ENCODE measurements at regions not wholly inside any gene's neighbourhood (a gene's known extent, or its start where the extent isn't known, plus 50 kb on each side); places are given as distances from the start of the nearest gene placed in this dataset.

DNA sequence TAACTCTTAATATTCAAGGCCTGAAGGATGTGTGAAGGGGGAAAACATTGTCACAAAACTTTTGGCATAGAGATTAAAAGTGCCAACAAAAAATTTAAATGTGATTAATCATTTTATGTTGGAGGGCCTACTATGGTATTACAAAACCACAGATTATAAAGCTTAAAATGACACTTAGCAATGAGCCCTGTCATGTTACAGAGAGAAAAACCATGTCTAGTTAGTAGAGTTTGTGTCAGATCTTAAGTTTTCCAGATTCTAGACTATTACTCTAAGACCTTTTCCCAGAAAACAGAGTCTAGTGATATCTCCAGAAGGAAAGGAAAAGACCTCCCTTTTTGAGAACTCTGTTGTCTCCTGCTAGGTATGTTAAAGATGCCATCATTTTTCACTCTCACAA, 239.1 kb upstream of the DKK2 start:
- Histone ChIP-seq H3K27me3 (replicated peaks; ENCODE audit: insufficient read depth, low read depth, low read length, poor library complexity) (no peaks in the 10 kb centered on the region), H3K27ac (ENCODE audit: low read depth, low read length, poor library complexity, severe bottlenecking) (no peak overlapping the region), H3K4me3 (ENCODE audit: low read depth, low read length, poor library complexity, severe bottlenecking) (no peak overlapping the region), H3K9me3 (ENCODE audit: low read depth, low read length, poor library complexity, severe bottlenecking) (no peaks in the 10 kb centered on the region), H3K36me3 (ENCODE audit: insufficient read depth, low read length, poor library complexity, severe bottlenecking) (no peaks in the 10 kb centered on the region), H3K4me1 (ENCODE audit: insufficient read depth, low read length, poor library complexity, severe bottlenecking) (peaks cover 11% of the 10 kb centered on the region)
- intact Hi-C loops (cut with micrococcal nuclease; ENCODE audit: unreplicated experiment) = no loop called here
- DNase-seq (ENCODE audit: low spot score) = no peak
- BruUV-seq (replicated peaks) = no TSS peak
- CTCF ChIA-PET = no interaction called here
- POLR2A ChIA-PET (ENCODE audit: low non-redundant PET) = interaction anchor here (0.6 kb wide), 1 partner anchor 29 kb away, joined by 3 read pairs; no protein-coding TSS in a partner anchor
- TF ChIP-seq EZH2 (IDR thresholded peaks at IDR 0.05; ENCODE audit: borderline replicate concordance, low read depth, low read length, poor library complexity, severe bottlenecking) = no peak
- TF ChIP-seq, protein P1, sequence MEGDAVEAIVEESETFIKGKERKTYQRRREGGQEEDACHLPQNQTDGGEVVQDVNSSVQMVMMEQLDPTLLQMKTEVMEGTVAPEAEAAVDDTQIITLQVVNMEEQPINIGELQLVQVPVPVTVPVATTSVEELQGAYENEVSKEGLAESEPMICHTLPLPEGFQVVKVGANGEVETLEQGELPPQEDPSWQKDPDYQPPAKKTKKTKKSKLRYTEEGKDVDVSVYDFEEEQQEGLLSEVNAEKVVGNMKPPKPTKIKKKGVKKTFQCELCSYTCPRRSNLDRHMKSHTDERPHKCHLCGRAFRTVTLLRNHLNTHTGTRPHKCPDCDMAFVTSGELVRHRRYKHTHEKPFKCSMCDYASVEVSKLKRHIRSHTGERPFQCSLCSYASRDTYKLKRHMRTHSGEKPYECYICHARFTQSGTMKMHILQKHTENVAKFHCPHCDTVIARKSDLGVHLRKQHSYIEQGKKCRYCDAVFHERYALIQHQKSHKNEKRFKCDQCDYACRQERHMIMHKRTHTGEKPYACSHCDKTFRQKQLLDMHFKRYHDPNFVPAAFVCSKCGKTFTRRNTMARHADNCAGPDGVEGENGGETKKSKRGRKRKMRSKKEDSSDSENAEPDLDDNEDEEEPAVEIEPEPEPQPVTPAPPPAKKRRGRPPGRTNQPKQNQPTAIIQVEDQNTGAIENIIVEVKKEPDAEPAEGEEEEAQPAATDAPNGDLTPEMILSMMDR (conservative IDR thresholded peaks at IDR 0.05; ENCODE audit: low read depth, low read length) = no peak

DNA sequence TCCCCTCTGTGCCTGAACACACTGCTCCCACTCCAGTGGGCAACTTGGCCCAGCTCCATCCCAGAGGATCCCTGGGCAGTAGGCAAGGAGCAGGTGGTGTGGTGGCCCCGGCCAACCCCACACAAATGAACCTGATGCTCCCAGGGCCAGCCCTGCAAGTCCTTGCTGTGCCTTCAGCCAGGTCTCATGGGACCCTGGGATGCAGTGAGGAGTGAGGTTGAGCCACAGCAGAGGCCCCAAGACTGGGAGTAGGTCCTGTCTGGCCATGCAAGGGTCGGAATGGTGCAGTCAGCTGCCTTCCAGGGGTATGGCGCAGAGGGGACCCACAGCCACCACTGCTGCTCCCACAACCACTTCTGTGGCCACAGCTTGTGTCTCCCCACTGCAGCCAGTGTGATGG, 234.5 kb upstream of the DKK2 start:
- POLR2A ChIA-PET (ENCODE audit: low non-redundant PET) = no interaction called here
- CTCF ChIA-PET = no interaction called here
- TF ChIP-seq, protein P1 (conservative IDR thresholded peaks at IDR 0.05; ENCODE audit: low read depth, low read length) = no peak
- no peak for TF ChIP-seq EZH2 (IDR thresholded peaks at IDR 0.05; ENCODE audit: borderline replicate concordance, low read depth, low read length, poor library complexity, severe bottlenecking)
- intact Hi-C loops (cut with micrococcal nuclease; ENCODE audit: unreplicated experiment) = no loop called here
- H3K4me1 ChIP-seq (ENCODE audit: insufficient read depth, low read length, poor library complexity, severe bottlenecking) = peaks cover 4% of the 10 kb centered on the region
- no peaks in the 10 kb centered on the region for H3K27me3 ChIP-seq (replicated peaks; ENCODE audit: insufficient read depth, low read depth, low read length, poor library complexity)
- H3K4me3 ChIP-seq (ENCODE audit: low read depth, low read length, poor library complexity, severe bottlenecking) = no peak overlapping the region
- DNase-seq (ENCODE audit: low spot score) = no peak
- no peaks in the 10 kb centered on the region for H3K9me3 ChIP-seq (ENCODE audit: low read depth, low read length, poor library complexity, severe bottlenecking)
- no TSS peak for BruUV-seq (replicated peaks)
- H3K36me3 ChIP-seq (ENCODE audit: insufficient read depth, low read length, poor library complexity, severe bottlenecking) = no peaks in the 10 kb centered on the region
- H3K27ac ChIP-seq (ENCODE audit: low read depth, low read length, poor library complexity, severe bottlenecking) = no peak overlapping the region

DNA sequence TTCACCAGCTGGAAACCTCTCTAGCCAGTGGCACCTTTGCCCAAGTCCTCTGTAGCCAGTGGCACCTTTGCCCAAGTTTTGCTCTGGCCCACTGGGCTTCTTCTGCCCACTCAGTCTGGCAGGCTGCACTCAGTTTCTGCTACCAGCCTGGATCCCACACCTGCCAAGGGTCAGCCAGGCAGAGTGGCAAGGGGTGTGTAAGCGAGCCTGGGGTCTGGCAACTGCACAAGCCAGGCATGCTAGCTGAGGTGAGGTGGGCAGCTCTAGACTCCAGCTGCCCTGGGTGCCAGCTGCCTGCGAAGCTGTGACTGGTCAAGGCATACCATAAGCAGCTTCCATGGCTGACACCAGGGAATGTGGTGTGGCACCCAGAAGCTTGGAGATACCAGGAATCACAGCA, 233.1 kb upstream of the DKK2 start:
- TF ChIP-seq, protein P1 (conservative IDR thresholded peaks at IDR 0.05; ENCODE audit: low read depth, low read length) = no peak
- no peak for TF ChIP-seq EZH2 (IDR thresholded peaks at IDR 0.05; ENCODE audit: borderline replicate concordance, low read depth, low read length, poor library complexity, severe bottlenecking)
- H3K36me3 ChIP-seq (ENCODE audit: insufficient read depth, low read length, poor library complexity, severe bottlenecking) = no peaks in the 10 kb centered on the region
- ChIA-PET POLR2A (ENCODE audit: low non-redundant PET) (no interaction called here), CTCF (no interaction called here)
- DNase-seq (ENCODE audit: low spot score) = no peak
- BruUV-seq (replicated peaks) = no TSS peak
- intact Hi-C loops (cut with micrococcal nuclease; ENCODE audit: unreplicated experiment) = no loop called here
- no peaks in the 10 kb centered on the region for H3K9me3 ChIP-seq (ENCODE audit: low read depth, low read length, poor library complexity, severe bottlenecking)
- H3K27ac ChIP-seq (ENCODE audit: low read depth, low read length, poor library complexity, severe bottlenecking) = no peak overlapping the region
- H3K4me3 ChIP-seq (ENCODE audit: low read depth, low read length, poor library complexity, severe bottlenecking) = no peak overlapping the region
- no peaks in the 10 kb centered on the region for H3K4me1 ChIP-seq (ENCODE audit: insufficient read depth, low read length, poor library complexity, severe bottlenecking)
- no peaks in the 10 kb centered on the region for H3K27me3 ChIP-seq (replicated peaks; ENCODE audit: insufficient read depth, low read depth, low read length, poor library complexity)

Data from A673 (cell line).